ENCODE measurements at regions not wholly inside any gene's neighbourhood (a gene's known extent, or its start where the extent isn't known, plus 50 kb on each side); places are given as distances from the start of the nearest gene placed in this dataset.

GRCh38 chr6:8234321-8234720 is 132.0 kb upstream of the EEF1E1 start:
- TF ChIP-seq POLR2A (IDR thresholded peaks at IDR 0.05) (no peak), CTCF (IDR thresholded peaks at IDR 0.05 in 4 of 5, conservative IDR thresholded peaks at IDR 0.05 in 1 of 5) (no peak)
